H1 (cell line): ENCODE measurements at regions not wholly inside any gene's neighbourhood (a gene's known extent, or its start where the extent isn't known, plus 50 kb on each side); places are given as distances from the start of the nearest gene placed in this dataset.

Experiments
- CBX5 ChIP-seq: fragments of 300-800, 300-1000 bp; sonication (generic); IDR thresholded peaks from 2 replicates; pipeline ENCODE4 v1.7.1; 2016; ENCODE audit warnings: antibody characterized with exemption, low read length, low read depth
- CHD2 ChIP-seq: IDR thresholded peaks from 2 replicates; pipeline ENCODE4 v1.6.1; 2012; ENCODE audit warnings: low read length, improper control_type of control experiment
- KDM1A ChIP-seq: fragments of 200-600, 300-600 bp; sonication (generic); IDR thresholded peaks from 2 replicates; pipeline ENCODE4 v1.7.1; 2016; ENCODE audit warnings: mild to moderate bottlenecking, low read length, borderline replicate concordance
- NANOG ChIP-seq: IDR thresholded peaks from 2 replicates; pipeline ENCODE4 v1.6.1; 2011; ENCODE audit warnings: low read length, low read depth, mild to moderate bottlenecking, inconsistent platforms; ENCODE audit not compliant: insufficient read depth, poor library complexity, severe bottlenecking

- no peak for TF ChIP-seq KDM1A
- TF ChIP-seq CHD2, result no peak
- TF ChIP-seq NANOG, result no peak
- no peak for TF ChIP-seq CBX5
Measured at GRCh38 chr2:145100301-145100700, 580.4 kb upstream of the ZEB2 start (continued).
